ENCODE measurements at regions not wholly inside any gene's neighbourhood (a gene's known extent, or its start where the extent isn't known, plus 50 kb on each side); places are given as distances from the start of the nearest gene placed in this dataset.

DNA sequence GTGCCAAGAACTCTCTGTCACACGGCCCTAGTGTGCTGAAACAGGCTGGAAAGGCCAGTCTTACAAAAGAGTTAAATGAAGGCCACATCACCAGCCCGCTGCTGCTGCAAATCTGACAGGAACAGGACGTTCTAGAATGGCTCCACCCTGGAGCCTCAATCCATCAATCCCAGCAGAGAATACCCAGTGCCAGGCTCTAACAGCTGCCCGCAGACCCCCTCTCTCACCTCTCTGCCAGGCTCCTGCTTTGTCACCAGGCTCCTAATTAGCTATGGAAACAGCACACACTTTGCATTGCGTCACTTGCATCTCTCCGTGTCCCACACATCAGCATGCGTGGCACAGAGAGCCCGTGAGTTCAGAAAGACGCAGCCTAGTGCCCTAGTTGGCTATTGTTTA is 314.1 kb downstream of the FOXO1 start:
- SMC1A ChIA-PET (ENCODE audit: uncharacterized antibody, unreplicated experiment), result no interaction called here

More for the DNA sequence above, 314.1 kb downstream of the FOXO1 start:
- no peak for ATAC-seq
- ChIA-PET CTCF (no interaction called here), RAD21 (ENCODE audit: unreplicated experiment) (no interaction called here), POLR2A (no interaction called here)
- Histone ChIP-seq H3K79me2 (ENCODE audit: control insufficient read depth, insufficient read depth, low read length) (no peaks in the 10 kb centered on the region), H3K4me2 (ENCODE audit: control insufficient read depth, insufficient read depth) (no peak overlapping the region), H3K36me3 (ENCODE audit: control insufficient read depth in 2 of 2, insufficient read depth in 2 of 2, low read length in 1 of 2) (no peaks in the 10 kb centered on the region), H3K9me3 (replicated peaks; ENCODE audit: control insufficient read depth, insufficient read depth, low read length) (no peaks in the 10 kb centered on the region), H3K27me3 (replicated peaks in 1 of 2; ENCODE audit: control insufficient read depth in 2 of 2, insufficient read depth in 2 of 2, low read length in 1 of 2) (0 out of 4 replicates have a peak, but pooled peaks cover 0 to 3% of the 10 kb centered on the region in 2 experiments), H4K20me1 (ENCODE audit: control insufficient read depth, insufficient read depth) (no peaks in the 10 kb centered on the region), H3K27ac (ENCODE audit: control insufficient read depth, insufficient read depth) (no peak overlapping the region), H3K4me1 (ENCODE audit: control insufficient read depth, insufficient read depth, low read length) (no peaks in the 10 kb centered on the region), H3K9ac (ENCODE audit: control insufficient read depth, insufficient read depth, low read length) (no peak overlapping the region), H2AFZ (ENCODE audit: control insufficient read depth, low read depth, low read length) (no peak overlapping the region), H3K4me3 (no peak overlapping the region)
- TF ChIP-seq ASH2L (IDR thresholded peaks at IDR 0.05; ENCODE audit: borderline replicate concordance, low read depth), result no peak
- TF ChIP-seq, protein P1, sequence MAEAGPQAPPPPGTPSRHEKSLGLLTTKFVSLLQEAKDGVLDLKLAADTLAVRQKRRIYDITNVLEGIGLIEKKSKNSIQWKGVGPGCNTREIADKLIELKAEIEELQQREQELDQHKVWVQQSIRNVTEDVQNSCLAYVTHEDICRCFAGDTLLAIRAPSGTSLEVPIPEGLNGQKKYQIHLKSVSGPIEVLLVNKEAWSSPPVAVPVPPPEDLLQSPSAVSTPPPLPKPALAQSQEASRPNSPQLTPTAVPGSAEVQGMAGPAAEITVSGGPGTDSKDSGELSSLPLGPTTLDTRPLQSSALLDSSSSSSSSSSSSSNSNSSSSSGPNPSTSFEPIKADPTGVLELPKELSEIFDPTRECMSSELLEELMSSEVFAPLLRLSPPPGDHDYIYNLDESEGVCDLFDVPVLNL (IDR thresholded peaks at IDR 0.05; ENCODE audit: low read depth, low read length), result no peak
- no peak for TF ChIP-seq SP1 (IDR thresholded peaks at IDR 0.05; ENCODE audit: low read depth, low read length)
- TF ChIP-seq NBN (IDR thresholded peaks at IDR 0.05), result no peak
- TF ChIP-seq BMI1 (IDR thresholded peaks at IDR 0.05; ENCODE audit: borderline replicate concordance), result no peak
- TF ChIP-seq ZNF207 (IDR thresholded peaks at IDR 0.05; ENCODE audit: borderline replicate concordance), result no peak
- no peak for TF ChIP-seq HDGF (IDR thresholded peaks at IDR 0.05)
- TF ChIP-seq, protein P2, sequence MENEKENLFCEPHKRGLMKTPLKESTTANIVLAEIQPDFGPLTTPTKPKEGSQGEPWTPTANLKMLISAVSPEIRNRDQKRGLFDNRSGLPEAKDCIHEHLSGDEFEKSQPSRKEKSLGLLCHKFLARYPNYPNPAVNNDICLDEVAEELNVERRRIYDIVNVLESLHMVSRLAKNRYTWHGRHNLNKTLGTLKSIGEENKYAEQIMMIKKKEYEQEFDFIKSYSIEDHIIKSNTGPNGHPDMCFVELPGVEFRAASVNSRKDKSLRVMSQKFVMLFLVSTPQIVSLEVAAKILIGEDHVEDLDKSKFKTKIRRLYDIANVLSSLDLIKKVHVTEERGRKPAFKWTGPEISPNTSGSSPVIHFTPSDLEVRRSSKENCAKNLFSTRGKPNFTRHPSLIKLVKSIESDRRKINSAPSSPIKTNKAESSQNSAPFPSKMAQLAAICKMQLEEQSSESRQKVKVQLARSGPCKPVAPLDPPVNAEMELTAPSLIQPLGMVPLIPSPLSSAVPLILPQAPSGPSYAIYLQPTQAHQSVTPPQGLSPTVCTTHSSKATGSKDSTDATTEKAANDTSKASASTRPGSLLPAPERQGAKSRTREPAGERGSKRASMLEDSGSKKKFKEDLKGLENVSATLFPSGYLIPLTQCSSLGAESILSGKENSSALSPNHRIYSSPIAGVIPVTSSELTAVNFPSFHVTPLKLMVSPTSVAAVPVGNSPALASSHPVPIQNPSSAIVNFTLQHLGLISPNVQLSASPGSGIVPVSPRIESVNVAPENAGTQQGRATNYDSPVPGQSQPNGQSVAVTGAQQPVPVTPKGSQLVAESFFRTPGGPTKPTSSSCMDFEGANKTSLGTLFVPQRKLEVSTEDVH (IDR thresholded peaks at IDR 0.05; ENCODE audit: low read depth, partially characterized antibody), result no peak
- TF ChIP-seq LARP7 (IDR thresholded peaks at IDR 0.05), result no peak
- TF ChIP-seq POLR2A (IDR thresholded peaks at IDR 0.05; ENCODE audit: low read depth, low read length), result no peak
- TF ChIP-seq FOXM1 (IDR thresholded peaks at IDR 0.05; ENCODE audit: low read depth, low read length), result no peak
- no peak for TF ChIP-seq RAD51 (IDR thresholded peaks at IDR 0.05)
- TF ChIP-seq RUNX3 (IDR thresholded peaks at IDR 0.05; ENCODE audit: low read length), result no peak
- intact Hi-C loops (cut with micrococcal nuclease; ENCODE audit: unreplicated experiment), result no loop called here
- BruUV-seq (replicated peaks), result no TSS peak
- WGBS (ENCODE audit: insufficient coverage, insufficient replicate concordance, low lambda C conversion rate, missing lambda C conversion rate), result 56% methylated on average over 9 of the region's 9 CpGs
- DNase-seq (ENCODE audit: low read depth, low spot score), result no peak
- peak; percentile 52 for FAIRE-seq
- in situ Hi-C loops (cut with MboI), result no loop called here
